Stimulated activated CD8-positive, alpha-beta memory T cell treated with anti-CD3 and anti-CD28 coated beads, Interleukin-12 subunit alpha, Interleukin-12 subunit beta, amount 100 ng/mL, for 24 hours (primary cell): ENCODE measurements at regions not wholly inside any gene's neighbourhood (a gene's known extent, or its start where the extent isn't known, plus 50 kb on each side); places are given as distances from the start of the nearest gene placed in this dataset.

Source experiments
- DNase-seq: peaks from one replicate; pipeline ENCODE4 v3.0.0-alpha.2; 2020; ENCODE audit errors: extremely low read depth

DNA sequence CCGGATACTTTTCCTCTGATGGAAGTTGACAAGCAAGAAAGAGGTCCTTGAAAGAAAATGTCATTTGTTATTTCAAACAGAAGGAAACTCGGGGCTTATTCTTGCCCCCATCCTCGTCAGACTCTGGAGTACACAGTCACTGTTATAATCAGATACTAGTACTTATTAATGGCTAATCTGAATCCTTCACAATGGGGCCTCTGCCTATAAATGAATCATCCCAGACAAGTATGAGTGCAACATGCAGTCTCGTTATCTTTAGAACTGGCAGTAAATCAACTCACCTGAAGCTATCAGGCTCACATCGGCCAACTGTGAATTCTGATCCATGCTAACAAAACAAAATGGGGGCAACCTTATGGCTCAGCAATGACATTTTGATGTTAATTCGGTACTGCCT is 216.7 kb downstream of the GRIN2B start:
- no peak for DNase-seq

DNA sequence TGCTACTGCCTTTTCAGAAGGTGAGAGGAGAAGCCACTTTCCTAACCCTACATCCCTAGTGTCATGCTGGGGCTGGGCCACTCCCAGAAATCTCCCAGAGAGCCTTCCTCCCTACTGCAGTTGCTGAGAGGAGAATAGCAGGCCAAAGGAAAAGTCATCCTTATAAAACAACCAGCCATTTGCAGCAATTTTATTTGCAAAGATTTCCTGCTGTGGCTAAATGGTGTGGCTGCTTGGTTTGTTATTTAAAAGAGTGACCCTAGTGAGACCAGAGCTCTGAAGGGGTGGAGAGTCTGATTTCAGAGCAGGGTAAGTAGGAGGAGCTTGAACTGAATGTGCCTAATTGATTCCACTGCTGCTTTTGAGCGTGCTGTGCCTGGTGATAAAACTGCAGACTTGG is 232.0 kb downstream of the GRIN2B start:
- DNase-seq = no peak

DNA sequence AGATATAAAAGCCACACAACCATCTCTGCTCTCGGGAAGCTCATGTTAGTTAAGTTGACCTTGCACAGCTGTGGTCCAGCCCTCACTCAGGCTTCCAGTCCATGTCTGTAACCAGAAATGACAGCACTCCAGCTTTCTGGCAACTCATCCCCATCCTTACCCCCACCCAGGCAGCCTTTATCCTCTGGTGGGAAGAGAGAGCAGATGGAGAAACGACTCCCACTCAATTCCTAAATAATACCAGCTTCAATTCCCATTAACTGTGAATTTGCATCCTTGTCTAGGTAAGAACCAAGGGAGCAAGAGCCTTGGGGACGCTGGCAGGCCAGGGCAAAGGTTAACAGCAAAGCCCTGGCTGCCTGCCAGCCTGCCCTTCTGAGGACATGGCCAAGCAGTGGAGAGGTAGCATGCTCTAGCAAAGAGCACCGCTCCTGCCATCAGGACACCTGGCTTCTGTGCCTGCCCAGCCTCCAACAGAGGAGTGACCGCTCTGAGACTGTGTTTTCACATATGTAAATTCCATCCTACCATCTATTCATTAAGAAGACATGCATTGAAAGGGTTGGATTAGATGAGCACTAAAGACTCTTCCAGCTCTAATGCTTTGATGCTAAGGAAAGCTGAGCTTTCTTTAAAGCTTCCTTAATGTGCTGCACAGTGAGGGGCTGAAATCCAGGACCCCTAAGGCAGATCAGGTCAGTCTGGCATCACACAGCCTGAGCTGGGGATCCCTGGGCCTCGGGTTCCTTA is 236.1 kb downstream of the GRIN2B start:
- DNase-seq = no peak

DNA sequence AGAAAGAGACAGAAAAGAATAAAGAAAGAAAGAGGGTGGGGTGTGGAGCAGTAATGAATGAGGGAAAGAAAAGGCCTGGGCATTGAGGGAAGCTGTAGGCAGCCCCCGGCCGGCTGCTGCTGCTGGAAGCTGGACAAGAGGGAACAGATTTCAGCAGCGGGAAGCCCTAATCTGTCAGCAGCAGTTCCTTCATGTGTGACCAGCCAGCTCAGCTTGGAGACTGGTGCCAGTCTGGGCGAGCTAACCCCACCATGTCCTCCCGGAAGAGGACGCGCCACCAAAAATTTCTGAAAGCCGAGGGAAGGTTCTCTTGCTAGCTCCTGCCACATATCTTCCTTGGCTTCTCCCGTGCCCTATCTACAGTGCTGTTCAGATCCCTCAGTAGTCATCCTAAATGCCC is 236.8 kb downstream of the GRIN2B start:
- DNase-seq = no peak

DNA sequence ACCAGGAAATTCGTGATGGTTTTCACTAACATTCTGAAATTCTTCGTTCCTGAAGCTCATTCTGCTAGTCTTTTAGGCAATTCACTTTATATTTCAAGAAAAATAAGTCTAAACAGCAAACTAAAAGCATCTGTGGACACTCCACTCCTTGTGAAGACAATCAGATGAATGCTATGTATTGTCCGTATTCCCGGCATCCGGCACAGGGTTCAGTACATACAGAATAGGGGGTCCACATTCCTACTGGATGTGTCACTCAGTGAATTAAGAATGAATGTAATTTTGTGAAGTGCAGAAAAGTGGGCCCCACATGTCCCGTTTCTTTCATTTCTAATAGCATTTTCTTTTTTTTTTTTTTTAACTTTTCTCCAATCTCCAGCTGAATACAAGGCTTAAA is 241.3 kb downstream of the GRIN2B start:
- no peak for DNase-seq

DNA sequence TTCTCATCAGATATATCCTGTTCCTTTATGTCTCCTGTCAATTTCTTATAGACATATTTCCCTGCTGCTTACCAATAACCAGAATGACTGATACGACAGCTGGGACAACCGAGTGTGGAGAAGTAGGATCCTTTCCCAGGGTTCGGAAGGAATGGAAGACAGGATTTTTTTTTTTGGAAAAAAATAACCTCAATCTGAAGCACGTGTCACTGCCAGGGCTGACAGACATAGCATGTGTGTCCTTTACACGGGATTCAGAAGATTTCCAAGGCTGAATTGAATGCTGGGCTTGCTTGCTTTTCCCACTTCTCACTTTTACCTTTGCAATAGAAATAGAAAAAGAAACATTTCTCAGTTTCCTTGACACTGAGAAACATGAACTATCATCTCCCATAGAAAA is 245.7 kb downstream of the GRIN2B start:
- DNase-seq = no peak

DNA sequence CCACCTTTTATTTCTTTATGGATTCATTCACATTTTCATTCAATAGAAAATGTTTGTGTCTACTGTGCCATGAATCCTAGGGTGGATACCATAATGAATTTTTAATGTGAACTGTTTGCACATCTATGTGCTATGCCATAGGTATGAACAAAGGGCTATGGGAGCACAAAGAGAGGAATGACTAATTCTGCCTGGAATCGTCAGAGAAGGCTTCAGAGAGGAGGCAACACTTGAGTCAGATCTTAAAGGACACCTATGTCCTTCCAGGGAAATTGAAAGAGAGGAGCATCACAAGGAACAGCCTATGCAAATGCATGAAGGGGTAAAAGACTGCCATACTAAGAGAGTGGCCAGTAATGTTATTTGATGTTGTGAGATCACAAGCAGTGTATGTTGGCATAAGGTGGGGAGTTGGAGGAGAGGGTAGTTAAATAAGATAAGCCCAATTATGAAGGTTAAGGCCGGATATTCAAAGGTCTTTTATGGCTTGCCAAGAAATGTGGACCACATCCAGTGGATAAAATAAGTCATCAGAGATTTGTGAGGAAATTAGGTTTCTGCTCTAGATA is 246.7 kb downstream of the GRIN2B start:
- DNase-seq = no peak

DNA sequence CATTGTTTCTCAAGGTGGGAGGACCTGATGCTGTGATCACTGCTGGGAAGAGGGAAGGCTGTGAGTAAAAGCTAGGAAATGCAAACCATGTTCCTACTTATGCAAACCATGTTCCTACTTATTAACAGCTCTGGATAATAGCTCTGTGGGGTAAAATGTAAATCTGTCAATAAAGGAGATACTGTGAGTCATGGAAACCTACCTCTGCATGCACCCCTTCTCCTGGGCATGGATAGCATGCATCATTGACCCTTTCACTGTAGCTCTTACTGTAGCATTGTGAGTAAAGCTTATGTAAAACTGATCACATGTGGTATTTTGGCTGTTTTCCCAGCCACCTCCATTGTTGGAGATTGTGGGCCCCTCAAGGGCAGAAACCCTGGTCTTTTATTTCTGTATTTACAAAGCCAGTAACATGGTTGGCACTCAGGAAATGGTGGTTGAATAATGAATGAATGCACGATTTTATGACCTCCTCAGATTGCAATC is 253.7 kb downstream of the GRIN2B start:
- DNase-seq = no peak

DNA sequence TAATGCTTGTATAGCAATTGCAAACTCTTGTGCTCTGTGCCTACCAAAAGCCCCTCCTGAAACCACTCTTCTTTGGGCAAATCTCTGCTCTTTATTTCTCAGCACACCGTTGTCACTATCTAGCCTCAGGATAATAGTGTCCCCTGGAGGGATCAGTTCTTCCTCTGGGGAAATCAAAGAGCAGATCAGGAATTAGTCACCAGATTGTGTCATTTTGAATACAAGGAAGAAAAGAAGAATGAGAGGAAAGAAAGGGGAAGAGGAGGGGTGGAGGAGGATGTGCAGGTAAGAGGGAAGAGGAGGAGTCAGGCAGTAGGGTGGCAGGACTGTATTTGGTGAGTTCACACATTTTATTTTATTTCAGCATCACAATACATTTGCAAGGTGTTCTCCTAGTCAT is 256.4 kb downstream of the GRIN2B start:
- DNase-seq = no peak

DNA sequence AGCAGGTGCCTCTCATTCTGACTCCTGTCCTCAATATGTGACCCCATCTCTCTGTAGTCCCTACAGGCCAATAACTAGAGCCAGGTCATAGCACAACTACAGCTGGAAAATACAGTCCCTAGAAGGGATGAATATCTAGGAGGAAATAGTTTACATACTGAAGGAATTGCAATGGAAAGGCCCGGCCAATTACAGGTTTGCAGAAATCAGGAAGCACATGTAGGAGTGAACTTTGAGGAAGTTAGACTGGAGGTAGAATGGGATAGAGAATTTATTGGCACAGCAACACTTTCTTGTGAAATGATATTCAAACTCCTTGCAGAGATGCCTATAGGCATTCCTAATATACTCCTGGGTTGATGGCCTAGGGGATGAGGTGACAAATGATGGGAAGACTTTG is 257.3 kb downstream of the GRIN2B start:
- DNase-seq = no peak

DNA sequence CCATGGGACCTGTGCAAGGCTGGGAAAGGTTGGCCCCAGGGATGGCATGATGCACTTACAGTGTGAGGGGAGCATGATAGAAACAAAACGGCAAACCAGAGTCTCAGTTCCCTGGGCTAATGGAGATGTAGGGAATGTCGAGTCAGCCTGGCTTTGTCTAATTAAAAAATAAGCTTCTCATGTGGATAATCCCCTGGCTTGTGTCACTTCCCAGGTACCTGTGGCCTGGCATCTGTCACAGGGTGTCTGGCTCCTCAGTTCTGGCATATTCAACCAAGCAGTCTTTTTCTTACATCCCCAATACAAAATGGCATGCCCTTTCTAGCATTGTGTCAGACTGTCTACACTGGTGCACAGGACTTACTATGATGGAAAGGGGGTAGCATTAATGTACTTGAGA is 261.4 kb downstream of the GRIN2B start:
- DNase-seq = no peak

DNA sequence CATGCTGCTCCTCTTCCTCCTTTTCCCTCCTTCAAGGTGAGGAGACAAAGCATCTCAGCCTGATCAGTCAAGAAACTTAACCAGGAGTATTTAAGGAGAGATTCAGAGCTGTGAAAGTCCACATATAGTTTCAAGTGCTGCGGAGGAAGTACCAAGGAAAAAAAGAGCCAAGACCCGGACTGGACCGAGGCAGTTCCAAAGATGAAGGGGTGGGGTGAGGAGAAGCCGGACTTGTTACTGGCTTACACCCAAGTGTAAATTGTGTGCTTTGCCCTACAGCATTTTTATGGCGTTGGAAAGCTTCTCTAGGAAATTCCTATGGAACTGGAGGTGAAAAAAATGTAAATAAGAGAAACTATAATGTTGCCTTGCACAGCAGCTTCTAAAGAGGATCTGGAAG is 263.1 kb downstream of the GRIN2B start:
- DNase-seq = no peak

DNA sequence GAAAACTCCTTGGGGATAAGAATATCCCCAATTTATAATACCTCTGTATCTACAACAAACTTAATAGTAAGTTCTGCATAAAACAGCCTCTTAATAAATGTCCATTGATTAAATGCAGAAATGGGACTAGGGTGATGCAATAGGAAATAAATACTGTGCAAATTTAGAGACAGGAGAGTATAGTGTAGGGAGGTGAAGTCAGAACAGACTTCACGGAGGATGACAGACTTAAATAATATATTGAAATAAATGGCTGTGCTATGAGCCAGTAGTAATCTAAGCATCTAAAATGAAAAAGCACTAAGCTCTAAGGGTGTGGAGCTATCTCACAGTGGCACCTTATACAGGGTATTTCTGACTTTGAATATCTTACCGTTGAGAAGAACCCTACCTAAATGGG is 265.3 kb downstream of the GRIN2B start:
- DNase-seq = no peak

DNA sequence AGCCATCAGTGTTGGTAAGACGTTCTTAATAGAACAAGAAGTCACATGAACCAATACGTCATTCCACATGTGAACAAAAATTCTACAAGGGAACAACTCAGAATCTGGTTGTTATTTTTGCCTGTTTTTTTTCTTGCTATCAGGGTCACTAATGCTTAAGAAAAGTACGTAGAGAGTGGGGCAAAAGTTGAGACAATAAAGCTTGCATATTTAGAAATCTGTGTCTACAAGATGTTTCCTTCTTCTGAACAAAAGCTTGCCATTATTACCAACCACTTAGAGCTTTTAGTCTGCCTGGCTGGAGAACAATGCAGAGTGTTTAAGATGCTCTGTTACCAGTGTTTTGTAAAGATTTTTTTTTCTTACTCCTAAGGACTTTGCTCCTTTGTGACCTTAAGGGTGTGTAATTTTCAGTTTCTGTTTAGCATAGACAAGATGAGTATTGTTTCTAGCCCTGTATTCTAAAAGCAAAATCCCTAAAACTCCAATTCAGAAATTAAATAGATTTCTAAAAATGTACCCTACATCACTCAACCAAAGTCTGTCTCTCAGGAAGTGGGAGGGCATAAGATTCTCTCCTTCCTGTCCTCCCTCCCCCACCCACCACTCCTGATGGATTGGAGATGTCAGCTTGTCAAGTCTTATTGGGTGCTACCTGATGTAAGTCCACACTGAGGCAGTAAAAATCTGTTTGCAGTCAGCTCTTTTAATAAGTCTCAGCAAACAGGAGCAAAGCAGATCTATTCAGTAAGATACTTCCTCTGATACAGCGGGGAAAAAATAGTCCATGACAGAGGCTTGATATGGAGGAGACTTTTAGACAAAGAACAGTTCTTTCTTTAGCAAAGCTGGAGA is 267.6 kb downstream of the GRIN2B start:
- DNase-seq = no peak

DNA sequence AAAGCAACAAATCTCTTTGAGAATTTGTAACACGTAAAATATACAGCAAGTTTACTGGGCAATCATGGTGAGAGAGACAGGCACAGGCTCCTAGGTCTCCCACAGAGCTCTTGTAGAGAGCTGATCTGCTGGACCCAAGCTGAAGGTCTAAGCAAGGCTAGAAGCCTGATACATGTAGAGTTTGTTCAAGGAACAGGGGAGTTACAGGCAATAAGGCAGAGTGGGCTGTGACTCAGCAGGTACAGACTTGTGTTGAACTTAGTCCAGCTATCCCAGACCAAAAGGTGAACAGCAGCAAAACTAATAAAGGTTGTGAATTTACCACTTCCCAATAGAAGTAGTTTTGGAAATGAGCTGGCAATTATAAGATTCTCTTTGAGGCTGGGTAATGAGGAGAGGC is 273.6 kb downstream of the GRIN2B start:
- no peak for DNase-seq

DNA sequence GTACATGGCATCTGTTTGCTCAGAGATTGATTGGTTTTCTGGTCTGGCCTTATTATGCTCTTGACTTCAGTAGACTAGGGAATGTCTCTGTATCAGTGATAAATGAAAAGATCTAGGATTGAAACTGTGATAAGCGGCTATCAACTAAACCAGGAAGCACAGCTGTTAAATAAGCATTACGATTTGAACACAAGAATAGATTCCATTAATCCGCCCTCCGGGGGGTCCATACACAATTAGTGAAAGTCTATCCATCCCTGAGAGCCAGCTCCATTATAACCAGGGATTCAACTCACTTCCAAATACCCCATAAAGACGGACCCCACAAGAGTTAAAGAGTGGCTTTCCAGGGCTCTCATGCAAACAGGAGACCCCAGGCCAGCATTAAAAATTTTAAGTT is 279.0 kb downstream of the GRIN2B start:
- no peak for DNase-seq

DNA sequence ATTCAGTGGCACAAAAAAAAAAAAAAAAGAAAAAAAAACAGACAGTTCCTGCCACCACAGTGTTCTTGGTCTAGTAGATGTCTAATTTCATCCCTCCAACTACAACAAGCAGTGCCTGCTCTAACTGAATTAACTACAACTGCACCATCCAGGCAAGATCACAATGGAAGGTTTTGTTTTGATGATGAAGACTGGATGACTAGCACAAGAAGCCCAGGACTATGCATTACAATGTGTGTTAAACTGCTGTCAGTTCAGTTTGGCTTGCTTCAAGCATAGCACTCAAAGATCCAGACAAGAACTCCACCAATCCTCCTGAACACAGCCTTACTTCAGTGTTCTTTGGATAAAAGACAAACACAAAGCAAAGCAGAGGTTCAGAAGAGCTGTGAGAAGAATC is 279.9 kb downstream of the GRIN2B start:
- no peak for DNase-seq

DNA sequence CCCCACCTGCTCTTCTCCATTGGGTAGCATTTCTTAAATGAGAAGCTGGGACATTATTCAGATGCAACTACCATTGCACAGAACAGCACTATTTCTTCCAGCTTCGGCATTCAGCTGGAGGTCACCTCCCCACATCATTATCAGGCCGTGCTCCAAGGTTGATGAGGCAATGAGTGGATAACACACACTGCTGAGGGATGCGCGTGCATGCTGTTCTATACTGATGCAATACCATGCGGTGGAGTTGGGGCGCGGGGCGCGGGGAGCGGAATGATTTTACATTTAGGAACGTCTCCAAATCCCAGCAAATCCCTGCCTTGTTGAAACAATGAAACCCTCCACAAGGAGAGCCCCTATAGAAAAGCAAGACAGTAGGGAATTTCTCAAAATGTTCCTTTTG is 283.4 kb downstream of the GRIN2B start:
- DNase-seq = no peak

DNA sequence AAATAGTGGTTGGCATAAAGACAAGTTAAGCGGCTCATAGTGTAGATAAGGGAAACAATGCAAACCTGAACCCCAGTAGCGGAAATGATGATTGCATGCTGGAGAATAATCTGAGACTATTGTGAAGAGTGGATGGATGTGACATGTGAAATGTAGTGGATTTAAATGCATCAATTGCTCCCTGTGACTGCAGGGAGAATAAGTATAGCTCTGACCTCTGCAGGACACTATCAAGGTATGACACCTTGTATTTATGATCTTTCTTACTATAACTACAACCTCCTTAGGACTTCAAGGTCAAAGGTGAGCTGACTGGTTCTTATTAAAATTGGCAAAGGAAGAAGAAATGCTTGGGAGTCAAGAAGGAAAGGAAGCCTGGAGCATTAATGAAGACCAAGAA is 285.6 kb downstream of the GRIN2B start:
- DNase-seq = no peak

DNA sequence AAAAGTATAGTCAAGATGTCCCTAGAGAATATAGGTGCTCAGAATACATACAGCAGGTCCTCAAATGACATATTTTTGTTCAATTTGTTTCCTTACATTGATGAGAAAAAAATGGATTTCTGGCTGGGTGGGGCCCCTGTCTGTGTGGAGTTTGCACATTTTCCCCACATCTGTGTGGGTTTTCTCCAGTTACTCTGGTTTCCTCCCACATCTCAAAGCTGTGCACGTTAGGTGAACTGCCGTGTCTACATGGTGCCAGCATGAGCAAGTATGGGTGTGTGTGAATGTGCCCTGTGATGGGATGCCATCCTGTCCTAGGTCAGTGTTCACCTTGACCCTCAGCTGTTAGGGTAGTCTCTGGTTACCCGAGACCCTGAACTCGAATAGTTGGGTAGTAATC is 289.1 kb downstream of the GRIN2B start:
- DNase-seq = no peak

DNA sequence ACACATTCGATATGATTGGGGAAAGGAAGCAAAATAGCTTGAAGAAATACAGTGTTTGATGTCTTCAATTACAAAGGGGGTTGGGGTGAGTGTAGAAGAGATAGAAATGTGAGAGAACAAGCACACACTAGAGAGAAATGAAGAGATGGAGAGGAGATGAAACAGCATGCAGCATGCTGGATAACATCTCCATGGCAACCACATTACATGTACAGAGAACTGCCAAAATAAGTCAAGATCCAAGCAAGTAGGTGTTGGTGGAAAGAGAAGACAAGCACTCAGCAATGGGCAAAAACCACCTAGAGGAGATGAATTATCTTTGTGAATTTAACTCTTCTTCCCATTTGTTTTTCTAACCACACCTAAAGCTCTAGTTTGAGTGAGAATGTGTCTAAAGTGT is 289.8 kb downstream of the GRIN2B start:
- DNase-seq = no peak

DNA sequence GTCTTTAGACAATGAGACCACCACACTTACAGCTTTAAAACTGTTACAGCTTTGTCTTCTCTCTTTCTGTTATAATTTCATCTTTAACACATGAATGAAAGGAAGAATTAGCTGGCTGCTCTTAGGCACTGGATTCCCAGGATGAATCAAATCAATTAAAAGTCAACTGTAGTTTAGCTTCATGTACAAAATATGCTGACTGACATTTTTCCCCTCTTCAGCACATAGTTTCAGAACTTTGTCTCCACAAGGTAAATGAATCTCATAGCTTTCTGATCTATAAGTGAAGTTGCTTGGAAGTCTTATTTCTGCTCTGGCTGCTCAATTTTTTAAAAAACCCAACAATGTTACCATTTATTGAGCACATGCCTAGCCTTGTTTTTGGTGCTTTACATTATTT is 293.8 kb downstream of the GRIN2B start:
- no peak for DNase-seq

DNA sequence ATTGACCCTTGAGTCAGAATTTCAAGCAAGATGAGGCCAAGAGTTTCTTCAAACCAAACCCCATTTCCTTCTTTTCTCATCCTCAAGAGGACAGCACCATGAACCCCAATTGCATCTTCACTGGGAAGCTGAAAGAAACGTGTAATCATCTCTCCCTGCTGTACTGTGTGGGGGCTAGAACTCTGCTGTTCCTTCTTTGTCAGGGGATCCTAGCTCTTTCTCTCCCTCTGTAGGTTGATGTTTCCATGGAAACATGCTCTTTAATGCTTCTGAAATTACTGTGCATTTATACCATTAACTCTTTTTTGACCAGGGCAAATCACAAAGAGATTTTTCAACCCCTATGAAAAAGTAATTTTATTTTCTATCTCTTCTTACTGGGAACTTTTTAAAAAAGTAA is 295.1 kb downstream of the GRIN2B start:
- DNase-seq = no peak
